Amniotic stem cell (primary cell): ENCODE measurements at regions not wholly inside any gene's neighbourhood (a gene's known extent, or its start where the extent isn't known, plus 50 kb on each side); places are given as distances from the start of the nearest gene placed in this dataset.
A peak's percentile ranks its signal among the peaks of the same experiment; 100 is the strongest.
"Not testable (repeated sequence)": the region's sequence is repeated elsewhere in the genome, so short reads cannot be mapped to it uniquely, and the experiment has no call there.

ENCODE experiments used
- DNase-seq: peaks from one replicate; lab custom pipeline; 2025; lab: John Stamatoyannopoulos, UW

DNA sequence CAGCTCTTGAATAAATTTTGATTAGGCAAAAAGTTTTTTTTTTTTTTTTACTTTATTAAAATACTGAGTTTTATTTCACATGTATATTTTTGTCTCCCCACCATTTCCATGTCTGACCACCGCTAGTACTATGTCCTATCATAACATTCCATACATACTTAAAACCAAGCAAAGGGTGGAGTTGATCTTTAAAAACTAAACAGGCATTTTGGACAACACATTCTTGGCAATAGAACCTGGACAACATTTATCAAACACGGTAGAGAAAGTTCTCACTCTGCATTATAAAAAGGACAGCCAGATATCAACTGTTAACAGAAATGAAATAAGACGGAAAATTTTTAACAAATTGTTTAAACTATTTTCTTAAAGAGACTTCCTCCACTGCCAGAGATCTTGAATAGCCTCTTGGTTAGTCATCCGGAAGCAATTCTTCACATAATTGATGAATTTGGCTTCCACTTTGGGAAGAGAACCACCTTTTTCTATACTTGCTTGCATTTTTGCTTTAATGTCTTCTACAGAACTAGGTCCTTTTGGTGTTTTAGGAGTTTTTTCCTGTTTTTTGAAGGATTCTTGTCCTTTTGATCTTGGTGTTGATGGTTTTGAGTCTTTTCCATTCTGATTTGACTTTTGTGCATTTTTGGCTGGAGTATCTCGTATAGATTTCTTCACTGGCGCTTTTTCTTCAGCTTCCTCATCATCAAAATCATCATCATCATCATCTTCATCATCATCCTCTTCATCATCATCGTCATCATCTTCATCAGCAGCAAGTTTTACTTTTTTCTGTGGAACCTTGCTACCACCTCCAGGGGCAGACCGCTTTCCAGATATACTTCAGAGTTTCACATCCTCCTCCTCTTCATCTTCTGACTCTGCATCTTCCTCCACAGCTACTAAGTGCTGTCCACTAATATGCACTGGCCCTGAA is 58.7 kb downstream of the POU5F2 start:
- not testable (repeated sequence) for DNase-seq

DNA sequence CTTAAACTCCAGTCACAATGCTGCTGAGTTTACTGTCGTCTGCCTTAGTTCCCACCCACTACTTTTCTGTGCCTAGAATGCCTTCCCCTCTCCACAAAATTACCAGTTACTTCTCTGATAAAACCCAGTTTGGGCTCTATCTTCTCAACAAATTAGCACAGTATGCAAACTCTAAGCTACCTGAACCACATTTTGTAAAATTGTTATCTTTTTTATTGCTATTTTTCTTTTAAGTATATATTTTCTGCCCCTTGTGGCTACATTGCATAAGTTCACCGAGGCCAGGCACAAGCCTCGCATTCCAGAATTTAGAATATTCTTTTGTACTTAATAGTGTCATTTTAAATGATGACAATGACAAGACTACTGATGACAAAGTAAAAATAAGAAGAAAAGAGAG is 60.0 kb downstream of the POU5F2 start:
- no peak for DNase-seq

DNA sequence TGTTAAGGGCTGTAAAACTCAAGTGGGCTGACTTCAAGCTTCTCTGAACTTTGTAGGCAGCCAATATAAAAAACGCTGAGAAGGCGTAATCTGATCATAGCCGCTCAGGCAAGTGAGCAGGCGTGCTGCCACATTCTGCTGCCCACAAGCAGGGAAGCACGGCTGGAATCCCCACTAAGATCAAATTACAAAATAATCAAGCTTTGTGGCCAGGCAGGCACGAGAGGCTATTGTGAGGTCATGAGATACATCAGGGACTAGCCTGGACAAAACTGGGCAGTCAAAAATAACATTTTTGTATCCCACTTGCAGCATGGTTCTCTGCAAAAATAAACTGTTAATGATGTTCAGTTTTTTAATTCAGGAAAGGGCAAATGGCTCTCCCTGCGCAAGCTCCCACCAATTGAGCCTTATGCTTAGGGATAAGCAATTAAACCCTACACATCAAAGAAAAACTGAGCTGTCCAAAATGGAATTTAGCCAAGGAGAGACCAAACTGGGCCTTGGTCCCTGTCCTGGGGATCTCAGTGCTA is 64.0 kb downstream of the POU5F2 start:
- peak; percentile 68 for DNase-seq

DNA sequence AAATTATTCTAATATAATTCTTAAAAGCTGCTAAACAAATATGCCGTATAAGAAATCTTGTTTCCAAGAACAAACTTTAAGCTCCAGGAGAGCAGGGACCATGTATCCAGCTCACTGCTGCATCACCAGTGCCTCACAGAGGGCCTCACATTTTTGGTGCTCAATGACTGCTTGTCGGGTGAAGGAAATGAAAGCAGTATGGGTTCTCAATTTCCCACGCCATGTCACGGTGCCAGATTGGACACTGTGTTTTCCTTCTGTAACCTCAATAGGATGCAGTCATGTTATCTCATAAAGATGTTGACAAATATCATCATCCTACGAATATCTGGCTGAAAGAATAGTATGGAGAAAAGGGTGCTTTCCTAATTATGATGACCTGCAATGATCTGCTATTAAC is 64.7 kb downstream of the POU5F2 start:
- DNase-seq, result no peak

DNA sequence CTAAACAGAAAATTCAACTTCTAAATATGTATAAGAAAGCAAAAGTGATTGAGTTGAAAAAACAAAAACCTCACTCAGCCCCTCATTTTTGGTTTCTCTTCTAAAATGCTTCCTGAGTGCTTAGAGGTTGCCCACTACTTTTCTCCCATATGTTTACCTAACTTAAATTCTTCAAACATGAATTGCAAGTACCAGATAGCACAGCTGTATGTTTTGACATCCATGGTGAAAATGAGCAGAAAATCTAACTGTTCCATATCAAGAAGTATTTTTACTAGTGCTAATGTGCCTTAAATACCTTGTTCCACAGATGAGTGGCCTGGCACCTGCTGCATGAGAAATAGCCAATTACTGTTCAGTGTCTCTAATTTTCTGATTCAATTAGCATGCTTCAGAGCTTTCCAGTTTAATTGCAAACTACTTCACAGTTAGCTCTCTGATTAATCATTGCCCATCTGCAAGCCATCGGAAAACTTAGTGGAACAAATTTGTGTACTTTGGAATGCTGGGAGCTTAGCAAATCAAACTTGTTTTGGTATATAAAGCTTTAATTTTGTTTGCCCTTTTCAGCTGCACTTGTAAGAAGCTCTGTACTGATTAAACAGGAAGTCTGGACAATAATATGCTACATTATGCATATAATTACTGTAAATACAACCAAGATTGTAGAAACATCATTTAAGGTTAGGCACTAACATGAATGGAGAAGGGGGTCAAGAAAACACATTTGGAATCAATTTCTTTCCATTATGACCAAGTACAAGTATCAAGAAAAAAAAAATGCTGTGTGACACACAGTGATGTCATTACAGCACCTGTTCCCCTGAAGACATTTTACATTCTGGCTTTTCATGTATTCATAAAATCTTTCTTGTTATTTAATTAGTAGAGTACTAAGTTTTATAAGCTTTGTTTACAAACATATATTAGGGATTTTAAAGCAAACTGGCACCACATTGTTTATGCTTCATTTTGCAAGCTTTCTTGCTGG is 65.6 kb downstream of the POU5F2 start:
- DNase-seq, result no peak

DNA sequence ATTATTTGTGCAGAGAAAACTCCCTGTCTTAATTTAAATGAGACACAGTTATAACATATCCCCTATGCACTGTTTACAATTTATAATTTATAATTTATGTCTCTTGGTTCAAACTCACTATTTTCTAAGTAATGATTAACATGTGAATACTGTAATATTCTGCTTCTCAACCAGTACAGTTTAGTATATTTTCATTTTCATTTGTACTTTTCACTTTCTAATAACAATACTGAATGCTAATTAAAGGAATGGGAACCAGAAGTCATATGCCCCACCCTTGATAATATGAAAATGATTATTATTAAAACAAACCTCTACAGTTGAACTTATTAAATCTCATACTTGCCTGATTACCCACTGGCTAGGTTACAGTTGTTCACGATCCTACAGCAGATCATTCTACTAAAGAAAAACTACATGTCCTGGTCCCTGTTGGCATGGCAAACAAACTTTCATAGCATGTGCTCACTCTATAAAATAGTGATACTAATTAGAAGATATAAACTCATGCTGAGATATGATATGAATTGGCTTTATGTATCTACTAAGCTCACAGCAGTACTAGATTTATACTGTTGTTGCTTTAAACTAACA is 66.4 kb downstream of the POU5F2 start:
- DNase-seq, result no peak

DNA sequence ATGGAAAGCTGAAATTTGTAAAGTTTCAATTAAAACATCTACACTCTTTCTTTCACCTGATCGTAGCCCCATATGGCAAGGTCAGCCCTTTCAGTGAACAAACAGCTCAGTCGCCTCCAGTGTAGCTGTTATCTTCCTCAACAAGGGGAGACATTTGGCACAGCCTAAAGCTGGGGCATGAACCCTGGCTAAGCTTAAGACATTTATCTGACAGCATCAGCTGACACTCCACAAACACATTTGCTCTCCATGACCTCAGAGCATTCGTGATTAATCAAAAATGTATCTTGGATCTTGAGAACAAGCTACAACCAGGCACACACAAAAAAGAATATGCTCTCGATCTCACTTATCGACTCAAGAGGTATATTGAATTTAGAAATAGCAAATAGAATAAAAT is 67.3 kb downstream of the POU5F2 start:
- no peak for DNase-seq

DNA sequence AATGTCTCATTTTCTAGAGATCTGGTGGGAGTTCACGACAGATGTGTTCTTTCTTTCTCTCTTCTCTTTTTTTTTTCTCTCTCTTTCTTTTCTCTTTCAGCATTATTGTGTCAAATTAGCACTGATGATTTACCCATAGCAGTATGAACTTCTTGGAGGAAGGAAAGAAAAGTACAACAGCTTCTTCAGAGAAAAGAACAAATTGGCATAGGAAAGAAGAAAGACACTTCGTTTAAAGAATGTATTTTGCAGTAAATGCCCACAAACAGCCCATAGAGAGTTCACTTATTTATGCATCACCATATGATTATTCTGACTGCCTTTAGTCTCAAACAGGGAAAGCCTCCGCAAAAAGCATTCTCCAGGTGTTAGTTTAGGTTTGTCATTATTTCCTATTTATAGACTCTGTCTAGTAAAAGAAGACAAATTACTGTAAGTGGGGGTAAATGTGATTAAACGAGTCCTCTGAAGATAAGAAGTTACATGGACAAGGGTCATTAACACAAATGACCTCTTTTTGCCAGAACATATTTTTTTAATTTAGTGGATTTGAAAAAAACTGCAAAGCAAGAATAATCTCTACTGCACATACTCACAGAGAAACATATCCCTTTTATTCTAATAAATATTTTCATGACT is 68.0 kb downstream of the POU5F2 start:
- no peak for DNase-seq

DNA sequence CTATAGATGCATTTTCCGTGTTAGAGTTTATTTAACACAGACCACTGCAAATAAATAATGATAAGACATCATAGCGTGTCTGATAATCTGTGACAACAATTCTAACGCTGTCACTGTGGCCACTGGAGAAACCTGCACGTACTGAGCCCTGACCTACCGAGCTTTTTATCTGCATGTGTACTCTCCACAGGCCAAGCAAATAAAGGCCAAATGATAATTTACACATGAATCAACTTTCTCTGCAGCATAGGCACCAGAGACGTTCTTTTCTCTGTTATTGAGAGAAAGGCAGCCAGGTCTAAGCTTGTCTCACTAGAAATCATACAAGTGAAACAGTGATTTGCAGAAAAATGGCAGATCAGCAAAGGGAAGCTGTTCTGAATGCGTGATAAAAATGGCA is 75.8 kb downstream of the POU5F2 start:
- no peak for DNase-seq

DNA sequence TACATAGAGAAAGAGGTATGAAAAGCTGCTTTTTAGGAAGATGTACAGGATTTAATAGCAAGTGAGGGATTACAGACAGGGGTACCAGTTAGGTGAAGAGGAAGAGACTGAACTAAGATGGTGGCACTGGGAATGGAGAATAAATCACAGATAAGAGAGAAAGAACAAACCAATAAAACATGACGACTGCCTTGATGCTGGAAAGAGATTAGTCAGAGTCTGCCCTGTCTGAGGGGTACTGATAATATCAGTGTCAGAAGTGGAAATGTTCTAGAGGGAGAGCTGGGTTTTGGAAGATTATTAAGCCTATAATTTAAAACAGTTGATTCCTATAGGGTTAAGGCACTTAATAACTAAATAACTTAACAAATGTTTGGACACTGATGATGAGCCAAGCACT is 77.7 kb downstream of the NR2F1 start:
- no peak for DNase-seq

DNA sequence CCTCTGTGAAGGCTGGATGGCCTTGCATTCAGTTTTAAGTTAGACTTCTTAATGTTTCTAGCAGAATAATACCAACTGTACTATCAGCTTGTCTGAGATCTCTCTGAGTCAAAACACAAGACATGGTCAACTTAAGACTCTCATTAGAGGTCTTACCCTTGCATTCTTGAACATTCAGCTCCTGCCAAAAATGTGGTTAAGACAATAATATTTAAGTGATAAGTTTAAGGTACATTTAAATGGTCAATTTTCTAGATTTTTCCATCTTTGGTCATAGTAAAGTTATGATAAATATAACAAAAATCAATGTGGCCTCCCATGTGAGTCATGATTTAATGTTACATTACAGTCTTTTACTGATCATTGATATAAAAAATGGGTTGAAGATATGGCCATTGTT is 75.0 kb downstream of the NR2F1 start:
- DNase-seq, result no peak

DNA sequence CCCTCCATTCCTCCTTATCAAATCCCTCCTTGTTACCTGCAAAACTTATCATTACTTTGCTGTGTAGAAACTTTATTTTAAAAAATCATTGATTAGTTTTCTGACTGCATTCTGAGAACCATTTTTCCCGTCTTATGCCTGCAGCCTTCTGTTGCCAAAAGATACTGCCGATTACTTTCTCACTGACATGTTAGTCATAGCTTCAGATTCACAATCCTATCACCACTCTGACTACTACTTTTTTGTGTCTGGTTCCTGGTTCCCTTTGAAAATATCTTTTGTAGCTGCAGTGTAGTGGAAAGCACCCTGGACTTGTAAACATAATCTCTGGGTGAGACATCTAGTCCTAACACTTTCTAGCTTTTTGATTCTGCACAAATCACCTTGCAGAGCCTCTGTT is 71.7 kb downstream of the NR2F1 start:
- no peak for DNase-seq

DNA sequence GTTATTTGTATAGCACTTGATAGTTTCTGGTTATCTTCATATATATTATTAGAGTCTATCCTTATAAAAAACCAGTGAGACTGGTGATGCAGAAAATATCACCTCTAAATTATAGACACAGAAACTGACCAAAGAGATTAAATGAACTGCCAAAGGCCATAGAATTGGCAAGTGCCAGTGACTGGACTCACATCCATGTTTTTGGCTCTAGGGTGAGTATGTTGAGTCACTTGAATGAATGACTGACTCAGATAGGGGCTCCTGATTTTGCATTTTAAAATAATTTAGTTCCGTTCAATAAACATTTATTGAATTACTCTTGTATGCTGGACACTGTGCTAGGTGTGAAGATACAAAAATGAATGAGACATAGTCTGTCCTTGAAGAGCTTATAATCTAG is 70.7 kb downstream of the NR2F1 start:
- DNase-seq, result no peak

DNA sequence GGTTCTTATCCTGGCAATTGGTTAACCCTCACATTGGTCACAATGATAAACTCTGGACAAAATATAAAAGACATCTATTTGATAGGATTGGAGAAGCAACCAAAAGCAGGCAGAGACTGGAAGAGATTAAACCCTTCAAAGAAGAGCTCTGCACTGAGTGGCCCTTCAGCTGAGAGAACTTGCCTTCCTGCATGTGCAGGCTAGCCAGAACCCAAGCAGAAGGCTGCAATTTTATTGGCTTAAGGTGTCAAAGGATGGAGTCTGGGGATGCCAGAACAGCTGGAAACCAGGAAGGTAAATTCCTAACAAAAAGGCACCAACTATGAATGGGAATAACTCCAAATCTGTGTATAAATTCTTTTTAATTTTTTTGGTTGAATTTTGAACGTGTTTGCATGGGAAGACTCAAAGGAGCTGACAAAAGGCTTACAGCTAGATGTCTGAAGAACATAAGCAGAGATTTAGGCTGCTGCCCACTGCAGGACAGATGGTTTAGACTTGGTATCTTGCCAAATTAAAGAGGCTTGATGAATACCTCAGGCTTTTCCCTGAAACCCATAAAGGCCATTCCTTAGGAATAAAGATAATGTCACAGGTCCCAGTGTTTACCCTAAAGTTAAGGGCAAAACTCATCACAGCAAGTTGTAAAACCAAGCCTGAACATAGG is 66.3 kb downstream of the NR2F1 start:
- no peak for DNase-seq

DNA sequence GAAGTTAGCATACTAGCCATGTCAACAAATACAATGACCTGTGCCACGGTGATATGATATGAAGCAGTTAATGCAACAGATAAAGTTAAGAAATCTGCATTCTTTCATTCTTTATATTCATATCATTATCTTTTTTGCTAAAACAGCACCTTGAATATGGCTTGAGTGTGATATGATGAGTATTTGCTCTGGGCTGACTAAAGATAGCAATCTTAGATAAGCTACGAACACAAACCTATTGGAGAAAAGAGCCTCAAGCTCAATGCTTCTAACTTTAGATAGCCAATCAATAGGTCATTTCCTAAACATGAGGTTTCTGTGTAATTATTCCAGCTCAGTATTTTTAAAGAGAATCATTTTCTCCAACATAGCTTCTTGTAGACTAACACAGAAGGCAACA is 61.7 kb downstream of the NR2F1 start:
- DNase-seq, result no peak
